SK-MEL-5 (cell line): ENCODE measurements at regions not wholly inside any gene's neighbourhood (a gene's known extent, or its start where the extent isn't known, plus 50 kb on each side); places are given as distances from the start of the nearest gene placed in this dataset.
"Not testable (repeated sequence)": the region's sequence is repeated elsewhere in the genome, so short reads cannot be mapped to it uniquely, and the experiment has no call there.

Experiments
- DNase-seq: peaks from one replicate; pipeline ENCODE4 v3.0.0-alpha.2; 2016; ENCODE audit warnings: low read depth, low spot score
- in situ Hi-C: cut with HindIII; loops from 2 replicates; pipeline ENCODE4 v1.10.0; 2016; ENCODE audit warnings: low sequenced_read_pairs, high pct_unique_total_duplicates, low pct_unique_long_range_greater_than_20kb

- DNase-seq, in situ Hi-C loops: not testable (repeated sequence)
Measured at GRCh38 chr10:46095943-46096342, 49.9 kb upstream of the MSMB start.

- no peak for DNase-seq
- in situ Hi-C loops = no loop called here
Measured at GRCh38 chr10:46096446-46096845, 50.4 kb upstream of the MSMB start.

DNA sequence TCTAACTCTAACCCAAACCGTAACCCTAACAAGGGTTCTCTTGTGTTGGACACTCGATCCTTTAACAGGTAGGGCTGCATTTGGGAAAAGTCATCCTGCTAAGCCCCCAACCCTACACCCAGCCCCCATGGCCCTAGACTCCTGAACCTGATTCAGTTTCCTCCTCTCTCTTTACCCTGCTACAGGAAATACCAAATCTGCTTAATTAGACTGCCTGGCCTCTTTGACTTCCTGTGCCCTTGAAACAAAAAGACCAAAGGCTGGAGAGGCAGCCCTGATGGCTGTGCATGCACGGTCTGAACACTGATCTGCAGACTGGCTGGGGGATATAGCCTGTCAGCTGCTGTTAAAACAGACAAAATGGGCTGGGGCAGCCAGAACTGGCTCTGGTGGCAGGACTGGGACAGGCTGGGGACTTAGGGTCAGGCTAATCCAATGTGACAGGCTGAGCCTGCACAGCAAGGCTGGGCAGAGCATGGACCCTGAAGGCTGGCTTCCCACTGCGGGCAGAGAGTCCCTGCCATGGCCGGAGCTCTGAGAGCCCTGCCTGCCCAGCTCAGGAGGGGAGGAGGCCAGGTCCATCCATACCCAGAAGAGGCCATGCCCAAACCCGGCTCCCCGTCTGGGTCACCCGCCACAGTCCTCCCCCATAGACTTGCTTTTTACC, 51.0 kb upstream of the MSMB start:
- in situ Hi-C loops = no loop called here
- no peak for DNase-seq

- in situ Hi-C loops = no loop called here
- no peak for DNase-seq
Measured at GRCh38 chr10:46097576-46098317, 51.7 kb upstream of the MSMB start.

DNA sequence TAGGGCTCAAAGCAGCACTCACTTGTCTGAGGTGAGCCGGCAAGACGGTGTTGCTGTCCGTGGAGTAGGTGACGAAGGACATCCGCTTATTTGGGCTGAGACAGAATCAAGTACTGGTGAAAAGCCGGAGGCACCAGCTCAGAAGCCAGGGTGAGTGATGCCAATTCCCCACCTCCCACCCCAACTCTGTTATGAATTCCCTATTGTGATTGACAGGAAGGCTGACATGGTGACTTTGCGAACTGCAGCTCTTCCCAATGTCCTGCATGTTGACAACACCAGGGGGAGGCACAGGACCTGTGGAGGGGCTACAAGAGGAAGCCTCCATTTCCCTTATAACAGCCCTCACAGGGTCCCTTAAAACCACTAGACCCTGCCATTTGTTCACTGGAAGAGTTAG, 52.3 kb upstream of the MSMB start:
- in situ Hi-C loops = no loop called here
- no peak for DNase-seq

GRCh38 chr10:46098925-46099324, 52.9 kb upstream of the MSMB start:
- DNase-seq, in situ Hi-C loops: not testable (repeated sequence)

DNA sequence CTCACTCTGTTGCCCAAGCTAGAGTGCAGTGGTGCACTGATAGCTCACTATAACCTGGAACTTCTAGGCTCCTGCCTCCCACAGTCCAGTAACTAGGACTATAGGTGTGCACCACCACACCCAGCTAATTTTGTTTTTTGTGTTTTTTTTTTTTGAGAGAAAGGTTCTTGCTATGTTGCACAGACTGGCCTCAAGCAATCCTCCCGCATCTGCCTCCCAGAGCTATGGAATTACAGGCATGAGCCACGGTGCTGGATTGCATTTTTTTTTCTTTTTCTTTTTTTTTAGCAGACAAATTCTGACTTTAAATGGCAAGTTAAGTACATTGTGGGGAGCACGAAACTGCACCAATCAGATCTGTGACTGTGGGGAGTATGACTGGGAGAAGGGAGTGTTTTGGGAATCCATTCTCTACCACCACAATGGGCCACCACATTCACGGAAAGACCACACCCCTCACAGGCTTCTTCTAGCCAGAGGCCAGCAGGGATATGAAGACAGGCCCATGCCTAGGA, 58.1 kb upstream of the MSMB start:
- in situ Hi-C loops = no loop called here
- no peak for DNase-seq

- in situ Hi-C loops, DNase-seq: not testable (repeated sequence)
Measured at GRCh38 chr10:46105416-46105815, 59.3 kb upstream of the MSMB start.

DNA sequence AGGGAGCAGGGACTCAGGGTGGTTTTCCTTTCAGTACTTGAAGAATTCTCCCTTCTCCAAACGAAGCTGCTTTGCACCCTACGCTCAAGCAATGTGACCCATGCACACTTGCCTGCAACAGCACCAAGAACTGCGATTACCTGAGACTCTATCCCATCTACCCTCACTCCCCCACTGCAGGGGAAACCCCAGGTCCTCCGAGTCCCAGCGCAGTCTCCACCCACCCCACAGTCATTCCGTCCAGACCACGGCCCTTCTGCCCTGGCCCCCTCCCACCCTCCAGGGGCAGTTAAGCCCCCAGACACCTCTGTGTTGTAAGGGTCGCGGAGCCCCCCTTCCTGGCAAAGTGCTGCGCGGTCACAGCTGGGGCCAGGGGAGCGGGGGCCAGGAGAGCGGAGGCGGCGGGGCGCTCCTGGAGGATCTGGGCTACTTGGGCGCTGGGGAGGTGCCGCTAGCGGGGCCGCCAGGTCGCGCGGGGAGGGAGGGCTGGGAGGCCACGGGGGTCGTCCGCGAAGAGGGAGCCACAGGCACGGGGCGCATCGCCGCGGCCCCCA, 59.9 kb upstream of the MSMB start:
- DNase-seq, in situ Hi-C loops: not testable (repeated sequence)

- peak; percentile 30 for DNase-seq
- in situ Hi-C loops = no loop called here
Measured at GRCh38 chr10:46106410-46107255, 60.6 kb upstream of the MSMB start.

- in situ Hi-C loops, DNase-seq: not testable (repeated sequence)
Measured at GRCh38 chr10:46108158-46108499, 62.1 kb upstream of the MSMB start.

GRCh38 chr10:46154271-46154670, 108.2 kb upstream of the MSMB start:
- in situ Hi-C loops = not testable (repeated sequence)

DNA sequence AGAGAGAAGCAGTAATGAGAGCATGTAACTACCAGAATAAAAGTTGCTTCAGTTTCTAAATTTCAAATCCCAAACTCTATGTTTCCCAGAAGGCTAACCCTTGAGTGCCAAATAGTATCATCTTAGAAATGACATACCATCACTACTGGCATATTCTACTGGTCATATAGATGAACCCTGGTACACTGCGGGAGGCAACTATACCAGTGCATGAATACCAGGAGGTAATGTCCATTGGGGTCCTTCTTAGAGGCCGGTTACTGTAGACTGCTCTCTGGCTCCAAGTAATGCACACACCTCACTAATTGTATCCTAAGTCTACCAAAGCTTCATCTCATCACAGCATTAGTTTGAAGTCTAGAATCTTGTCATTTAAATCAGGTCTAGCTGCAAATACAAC, 108.6 kb upstream of the MSMB start:
- DNase-seq, in situ Hi-C loops: not testable (repeated sequence)

More at GRCh38 chr10:46154271-46154670, 108.2 kb upstream of the MSMB start:
- DNase-seq = not testable (repeated sequence)

- in situ Hi-C loops, DNase-seq: not testable (repeated sequence)
Measured at GRCh38 chr10:46156866-46157265, 110.8 kb upstream of the MSMB start.

DNA sequence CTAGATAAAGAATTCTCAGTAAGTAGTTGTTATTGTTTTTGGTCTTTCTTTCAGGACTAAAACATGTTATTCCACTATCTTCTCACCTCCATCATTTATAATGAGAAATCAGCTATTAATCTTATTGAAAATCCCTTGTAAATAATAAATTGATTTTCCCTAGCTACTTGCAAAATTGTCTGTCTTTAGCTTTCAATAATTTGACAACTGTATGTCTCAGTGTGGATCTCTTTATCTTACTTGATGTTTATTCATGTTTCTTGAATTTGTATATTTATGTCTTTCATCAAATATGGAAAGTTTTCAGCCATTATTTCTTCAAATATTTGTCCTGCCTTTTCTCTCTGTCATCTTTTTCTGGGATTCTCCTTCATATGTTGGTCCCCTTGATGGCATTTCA, 117.1 kb upstream of the ANTXRL start:
- DNase-seq = no peak
- in situ Hi-C loops = no loop called here

DNA sequence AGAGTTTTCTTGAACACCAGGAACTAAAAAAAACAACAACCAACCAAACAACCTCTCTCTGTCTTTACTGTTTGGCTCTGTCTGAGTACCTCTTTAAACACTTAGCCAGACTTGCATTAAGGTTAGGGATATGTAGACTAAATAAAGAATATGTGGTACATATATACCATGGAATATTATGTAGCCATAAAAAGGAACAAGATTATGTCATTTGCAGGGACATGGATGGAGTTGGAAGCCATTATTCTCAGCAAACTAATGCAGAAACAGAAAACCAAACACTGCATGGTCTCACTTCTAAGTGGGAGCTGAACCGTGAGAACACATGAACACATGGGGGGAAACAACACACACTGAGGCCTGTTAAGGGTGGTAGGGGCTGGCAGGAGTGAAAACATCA, 116.0 kb upstream of the ANTXRL start:
- DNase-seq = no peak

DNA sequence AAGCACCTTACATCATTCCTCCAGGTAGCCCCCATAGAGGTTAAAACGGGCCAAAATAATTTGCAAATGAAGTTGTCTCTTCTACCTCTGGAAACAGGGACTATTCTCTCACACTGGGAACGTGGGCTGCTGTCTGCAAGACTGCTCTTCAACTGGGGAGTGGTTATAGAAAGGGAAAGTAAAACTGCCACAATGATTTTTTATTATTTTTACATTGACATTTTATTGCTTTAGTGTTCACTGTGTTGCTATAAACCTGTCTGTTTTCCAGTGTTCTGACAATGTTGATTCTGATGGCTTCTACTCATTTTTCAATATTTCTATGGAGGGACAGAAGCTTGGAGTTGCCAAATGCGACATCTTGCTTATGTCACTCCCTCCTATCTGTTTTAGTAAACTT, 115.1 kb upstream of the ANTXRL start:
- no peak for DNase-seq

More for the DNA sequence above, 116.0 kb upstream of the ANTXRL start:
- in situ Hi-C loops = no loop called here

GRCh38 chr10:46175296-46175695, 111.5 kb upstream of the ANTXRL start:
- in situ Hi-C loops = no loop called here

More for the DNA sequence above, 115.1 kb upstream of the ANTXRL start:
- in situ Hi-C loops = no loop called here

More at GRCh38 chr10:46175296-46175695, 111.5 kb upstream of the ANTXRL start:
- no peak for DNase-seq
